ENCODE measurements at regions not wholly inside any gene's neighbourhood (a gene's known extent, or its start where the extent isn't known, plus 50 kb on each side); places are given as distances from the start of the nearest gene placed in this dataset.
"Not testable (repeated sequence)": the region's sequence is repeated elsewhere in the genome, so short reads cannot be mapped to it uniquely, and the experiment has no call there.

GRCh38 chr1:149354579-149354978 is 120.3 kb upstream of the NBPF19 start:
- no CpG with 5 or more reads among the region's 2 CpGs for WGBS, 2 donors (ENCODE audit: extremely low coverage in 2 of 2, insufficient read length in 2 of 2, insufficient replicate concordance in 1 of 2)
- not testable (repeated sequence) for H3K79me1 ChIP-seq (ENCODE audit: low read depth, low read length); H2BK15ac ChIP-seq (ENCODE audit: low read length); H3K36me3 ChIP-seq (replicated peaks in 1 of 2; ENCODE audit: control insufficient read depth in 2 of 2, insufficient read depth in 2 of 2, low read length in 2 of 2); H3K4ac ChIP-seq (ENCODE audit: low read length); H4K8ac ChIP-seq (ENCODE audit: low read depth, low read length); H3K4me1 ChIP-seq (ENCODE audit: control insufficient read depth in 2 of 2, insufficient read depth in 1 of 2, low read depth in 1 of 2, low read length in 2 of 2); H3K9ac ChIP-seq (ENCODE audit: low read depth, low read length, poor library complexity); H3K4me3 ChIP-seq (ENCODE audit: low read length in 2 of 2); H3K23ac ChIP-seq (ENCODE audit: low read depth, low read length, poor library complexity); DNase-seq (ENCODE audit: low spot score); H3K27me3 ChIP-seq (ENCODE audit: control insufficient read depth in 3 of 3, insufficient read depth in 3 of 3, low read depth in 1 of 3, low read length in 3 of 3); H2BK12ac ChIP-seq (ENCODE audit: low read length); H2BK5ac ChIP-seq (ENCODE audit: low read length); H3K14ac ChIP-seq (ENCODE audit: low read length); H4K91ac ChIP-seq (ENCODE audit: low read depth, low read length, poor library complexity); H3K9me3 ChIP-seq (replicated peaks in 1 of 2; ENCODE audit: control insufficient read depth in 2 of 2, insufficient read depth in 1 of 2, low read depth in 1 of 2, low read length in 2 of 2); H3K27ac ChIP-seq (replicated peaks; ENCODE audit: low read length); H2AFZ ChIP-seq (ENCODE audit: low read length); H3K4me2 ChIP-seq (ENCODE audit: insufficient read depth, low read length, poor library complexity, severe bottlenecking); H3K18ac ChIP-seq (ENCODE audit: low read length); H2AK5ac ChIP-seq (ENCODE audit: low read depth, low read length); H2BK120ac ChIP-seq (ENCODE audit: low read depth, low read length)

- not testable (repeated sequence) for H3K79me1 ChIP-seq (ENCODE audit: low read depth, low read length); DNase-seq (ENCODE audit: low spot score); H3K23ac ChIP-seq (ENCODE audit: low read depth, low read length, poor library complexity); H3K4me2 ChIP-seq (ENCODE audit: insufficient read depth, low read length, poor library complexity, severe bottlenecking); H3K9me3 ChIP-seq (replicated peaks in 1 of 2; ENCODE audit: control insufficient read depth in 2 of 2, insufficient read depth in 1 of 2, low read depth in 1 of 2, low read length in 2 of 2); H4K8ac ChIP-seq (ENCODE audit: low read depth, low read length); H2AFZ ChIP-seq (ENCODE audit: low read length); H3K18ac ChIP-seq (ENCODE audit: low read length); H4K91ac ChIP-seq (ENCODE audit: low read depth, low read length, poor library complexity); H2BK12ac ChIP-seq (ENCODE audit: low read length); H3K4me3 ChIP-seq (ENCODE audit: low read length in 2 of 2); H3K4me1 ChIP-seq (ENCODE audit: control insufficient read depth in 2 of 2, insufficient read depth in 1 of 2, low read depth in 1 of 2, low read length in 2 of 2); H2BK120ac ChIP-seq (ENCODE audit: low read depth, low read length); H3K9ac ChIP-seq (ENCODE audit: low read depth, low read length, poor library complexity); H2BK5ac ChIP-seq (ENCODE audit: low read length); H3K27me3 ChIP-seq (ENCODE audit: control insufficient read depth in 3 of 3, insufficient read depth in 3 of 3, low read depth in 1 of 3, low read length in 3 of 3); H2BK15ac ChIP-seq (ENCODE audit: low read length); H3K4ac ChIP-seq (ENCODE audit: low read length); H3K27ac ChIP-seq (replicated peaks; ENCODE audit: low read length); H3K36me3 ChIP-seq (replicated peaks in 1 of 2; ENCODE audit: control insufficient read depth in 2 of 2, insufficient read depth in 2 of 2, low read length in 2 of 2); H2AK5ac ChIP-seq (ENCODE audit: low read depth, low read length); H3K14ac ChIP-seq (ENCODE audit: low read length)
- no CpG with 5 or more reads among the region's 1 CpG for WGBS, 2 donors (ENCODE audit: extremely low coverage in 2 of 2, insufficient read length in 2 of 2, insufficient replicate concordance in 1 of 2)
Measured at GRCh38 chr1:149355748-149356147, 119.1 kb upstream of the NBPF19 start.

GRCh38 chr1:149356152-149356551 is 118.7 kb upstream of the NBPF19 start:
- H4K8ac ChIP-seq (ENCODE audit: low read depth, low read length); H3K79me1 ChIP-seq (ENCODE audit: low read depth, low read length); H2BK12ac ChIP-seq (ENCODE audit: low read length); H3K9ac ChIP-seq (ENCODE audit: low read depth, low read length, poor library complexity); H3K27ac ChIP-seq (replicated peaks; ENCODE audit: low read length); H2AFZ ChIP-seq (ENCODE audit: low read length); H3K4ac ChIP-seq (ENCODE audit: low read length); H3K4me1 ChIP-seq (ENCODE audit: control insufficient read depth in 2 of 2, insufficient read depth in 1 of 2, low read depth in 1 of 2, low read length in 2 of 2); H2AK5ac ChIP-seq (ENCODE audit: low read depth, low read length); H3K9me3 ChIP-seq (replicated peaks in 1 of 2; ENCODE audit: control insufficient read depth in 2 of 2, insufficient read depth in 1 of 2, low read depth in 1 of 2, low read length in 2 of 2); DNase-seq (ENCODE audit: low spot score); H3K23ac ChIP-seq (ENCODE audit: low read depth, low read length, poor library complexity); H2BK120ac ChIP-seq (ENCODE audit: low read depth, low read length); H3K18ac ChIP-seq (ENCODE audit: low read length); H4K91ac ChIP-seq (ENCODE audit: low read depth, low read length, poor library complexity); H3K4me2 ChIP-seq (ENCODE audit: insufficient read depth, low read length, poor library complexity, severe bottlenecking); H2BK5ac ChIP-seq (ENCODE audit: low read length); H3K36me3 ChIP-seq (replicated peaks in 1 of 2; ENCODE audit: control insufficient read depth in 2 of 2, insufficient read depth in 2 of 2, low read length in 2 of 2); H3K27me3 ChIP-seq (ENCODE audit: control insufficient read depth in 3 of 3, insufficient read depth in 3 of 3, low read depth in 1 of 3, low read length in 3 of 3); H3K4me3 ChIP-seq (ENCODE audit: low read length in 2 of 2); H3K14ac ChIP-seq (ENCODE audit: low read length); H2BK15ac ChIP-seq (ENCODE audit: low read length): not testable (repeated sequence)
- no CpG with 5 or more reads among the region's 4 CpGs for WGBS, 2 donors (ENCODE audit: extremely low coverage in 2 of 2, insufficient read length in 2 of 2, insufficient replicate concordance in 1 of 2)

- WGBS, 2 donors (ENCODE audit: extremely low coverage in 2 of 2, insufficient read length in 2 of 2, insufficient replicate concordance in 1 of 2): no CpG with 5 or more reads among the region's 3 CpGs
- H2BK15ac ChIP-seq (ENCODE audit: low read length); H3K18ac ChIP-seq (ENCODE audit: low read length): not testable (repeated sequence)
Measured at GRCh38 chr1:149360351-149360750, 114.5 kb upstream of the NBPF19 start.

More at GRCh38 chr1:149360351-149360750, 114.5 kb upstream of the NBPF19 start:
- H3K27me3 ChIP-seq (ENCODE audit: control insufficient read depth in 3 of 3, insufficient read depth in 3 of 3, low read depth in 1 of 3, low read length in 3 of 3); H4K8ac ChIP-seq (ENCODE audit: low read depth, low read length); DNase-seq (ENCODE audit: low spot score); H3K4me2 ChIP-seq (ENCODE audit: insufficient read depth, low read length, poor library complexity, severe bottlenecking); H3K4ac ChIP-seq (ENCODE audit: low read length); H2AK5ac ChIP-seq (ENCODE audit: low read depth, low read length); H3K27ac ChIP-seq (replicated peaks; ENCODE audit: low read length); H4K91ac ChIP-seq (ENCODE audit: low read depth, low read length, poor library complexity); H3K9me3 ChIP-seq (replicated peaks in 1 of 2; ENCODE audit: control insufficient read depth in 2 of 2, insufficient read depth in 1 of 2, low read depth in 1 of 2, low read length in 2 of 2); H2AFZ ChIP-seq (ENCODE audit: low read length); H3K23ac ChIP-seq (ENCODE audit: low read depth, low read length, poor library complexity); H2BK12ac ChIP-seq (ENCODE audit: low read length); H3K79me1 ChIP-seq (ENCODE audit: low read depth, low read length); H3K4me1 ChIP-seq (ENCODE audit: control insufficient read depth in 2 of 2, insufficient read depth in 1 of 2, low read depth in 1 of 2, low read length in 2 of 2); H3K14ac ChIP-seq (ENCODE audit: low read length); H3K36me3 ChIP-seq (replicated peaks in 1 of 2; ENCODE audit: control insufficient read depth in 2 of 2, insufficient read depth in 2 of 2, low read length in 2 of 2); H3K4me3 ChIP-seq (ENCODE audit: low read length in 2 of 2); H2BK5ac ChIP-seq (ENCODE audit: low read length); H2BK120ac ChIP-seq (ENCODE audit: low read depth, low read length); H3K9ac ChIP-seq (ENCODE audit: low read depth, low read length, poor library complexity): not testable (repeated sequence)
